ENCODE measurements at regions not wholly inside any gene's neighbourhood (a gene's known extent, or its start where the extent isn't known, plus 50 kb on each side); places are given as distances from the start of the nearest gene placed in this dataset.
A peak's percentile ranks its signal among the peaks of the same experiment; 100 is the strongest.
"Not testable (repeated sequence)": the region's sequence is repeated elsewhere in the genome, so short reads cannot be mapped to it uniquely, and the experiment has no call there.

- no peak for DNase-seq (ENCODE audit: low read depth in 2 of 2)
Observed at GRCh38 chr4:184907216-184907615, 81.4 kb upstream of the ACSL1 start.

DNA sequence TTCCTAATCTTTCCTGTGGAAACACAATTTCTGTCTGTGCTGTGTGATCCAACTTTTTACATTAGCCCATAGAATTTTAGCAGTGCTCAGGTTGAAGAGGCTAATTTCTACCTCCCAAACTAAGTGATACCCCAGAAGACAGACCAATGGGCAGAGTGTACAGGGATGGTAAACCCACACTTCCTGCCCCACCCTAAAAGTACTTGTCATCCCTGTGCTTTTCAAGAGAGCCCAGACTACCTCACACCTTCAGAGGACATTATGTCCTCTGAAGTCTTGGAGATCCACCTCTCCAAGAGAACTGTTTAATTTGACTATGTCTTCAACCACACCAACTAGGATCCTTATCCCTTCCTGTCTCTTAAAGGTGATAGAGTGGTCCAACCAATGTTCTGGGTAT lies 82.0 kb upstream of the ACSL1 start:
- no peak for DNase-seq (ENCODE audit: low read depth in 2 of 2)

DNA sequence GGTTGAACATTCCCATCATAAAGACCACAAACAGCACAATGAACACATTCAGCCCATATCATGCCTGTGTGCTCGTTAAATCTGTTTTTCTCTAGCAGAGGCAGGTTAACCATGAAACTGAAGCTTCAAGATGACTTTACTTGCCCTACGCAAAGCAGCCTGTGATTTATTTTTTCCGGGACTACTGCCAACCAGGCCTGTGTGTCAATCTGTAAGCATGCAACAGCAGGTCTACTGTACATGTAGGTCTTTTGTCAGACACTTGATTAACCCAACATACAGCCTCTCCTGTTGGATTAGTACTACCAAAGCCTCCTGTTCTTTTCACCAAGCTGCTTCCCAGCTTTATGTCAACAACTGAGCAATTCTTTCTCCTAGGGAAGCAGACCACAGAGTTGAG lies 85.5 kb upstream of the ACSL1 start:
- peak in 1 of 2 experiments; percentile 3 for DNase-seq (ENCODE audit: low read depth in 2 of 2)

- no peak for DNase-seq (ENCODE audit: low read depth in 2 of 2)
Observed at GRCh38 chr4:184913356-184914143, 87.8 kb upstream of the ACSL1 start.

DNA sequence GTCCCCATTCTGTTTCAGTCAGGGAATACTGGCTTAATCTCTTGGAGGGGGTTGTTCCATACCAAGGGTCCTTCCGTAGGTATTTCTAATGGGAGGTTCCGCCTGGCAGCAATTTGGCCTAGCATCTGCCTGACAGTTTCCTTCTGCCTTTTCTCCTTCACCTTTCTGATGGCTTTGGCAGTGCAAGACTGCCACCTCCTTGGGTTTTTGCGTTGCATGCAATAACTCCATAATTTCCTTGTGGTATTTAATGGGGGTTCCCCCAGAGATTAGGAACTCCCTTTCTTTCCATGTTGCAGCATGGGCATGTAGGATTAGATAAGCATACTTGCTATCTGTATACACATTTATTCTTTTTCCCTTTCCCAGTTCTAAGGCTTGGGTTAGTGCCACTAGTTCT lies 93.0 kb upstream of the ACSL1 start:
- DNase-seq (ENCODE audit: low read depth in 2 of 2), result not testable (repeated sequence)

DNA sequence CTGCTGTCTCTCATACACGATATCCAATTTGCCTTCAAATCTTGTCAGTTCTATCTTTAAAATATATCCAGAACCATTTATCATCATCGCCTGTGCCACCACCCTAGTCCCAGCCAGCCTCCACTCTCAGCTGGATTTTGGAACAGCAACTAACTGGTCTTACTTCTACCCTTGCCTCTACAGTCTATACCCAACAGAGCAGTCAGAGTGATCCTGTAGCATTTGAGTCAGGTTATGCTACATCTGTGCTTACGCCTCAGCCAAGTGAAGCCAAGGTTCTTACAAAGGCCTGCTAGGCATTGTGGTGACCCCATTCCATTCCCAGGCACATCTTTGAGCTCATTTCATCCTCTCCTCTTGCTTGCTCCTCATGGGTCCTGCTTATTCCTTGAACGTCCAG lies 95.7 kb upstream of the ACSL1 start:
- DNase-seq (ENCODE audit: low read depth in 2 of 2), result no peak

- no peak for DNase-seq (ENCODE audit: low read depth in 2 of 2)
Observed at GRCh38 chr4:184922301-184922700, 96.0 kb upstream of the HELT start.

DNA sequence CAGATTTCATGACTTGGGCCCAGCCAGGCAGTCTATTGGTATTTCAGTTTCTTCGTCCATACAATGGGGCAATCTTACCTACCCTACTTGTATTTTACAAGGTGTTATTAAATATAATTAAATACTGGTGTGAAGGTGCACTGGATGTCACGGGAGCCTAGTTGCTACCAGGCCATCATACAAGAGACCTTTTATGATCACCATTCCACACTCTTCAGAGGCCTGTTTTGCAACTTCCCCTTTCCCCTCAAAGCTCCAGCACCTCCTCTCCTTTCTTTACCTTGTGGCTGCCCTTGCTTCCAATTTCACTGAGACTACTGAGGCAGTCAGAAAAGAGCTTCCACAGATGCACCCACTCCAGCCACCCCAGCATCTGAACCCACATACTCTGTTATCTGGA lies 93.8 kb upstream of the HELT start:
- no peak for DNase-seq (ENCODE audit: low read depth in 2 of 2)

- DNase-seq (ENCODE audit: low read depth in 2 of 2), result no peak
Observed at GRCh38 chr4:184929476-184929875, 88.8 kb upstream of the HELT start.

DNA sequence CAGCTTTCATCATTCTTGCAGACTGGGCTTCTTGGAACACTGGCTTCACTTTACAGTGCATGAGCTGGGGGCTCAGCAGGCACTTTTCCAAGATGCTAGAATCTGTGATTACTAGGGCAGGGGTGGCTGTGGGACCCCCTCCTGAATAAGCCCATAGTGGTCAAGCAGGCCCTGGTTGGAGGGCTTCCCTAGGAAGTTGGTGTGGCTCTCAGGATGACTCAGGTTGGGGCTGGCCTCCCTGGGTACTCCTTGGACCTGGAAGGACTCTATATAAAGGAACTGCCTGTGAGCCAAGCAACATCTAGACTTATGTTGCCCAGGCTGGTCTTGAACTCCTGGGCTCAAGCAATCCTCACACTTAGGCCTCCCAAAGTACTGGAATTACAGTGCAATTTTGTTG lies 88.3 kb upstream of the HELT start:
- DNase-seq (ENCODE audit: low read depth in 2 of 2), result no peak

DNA sequence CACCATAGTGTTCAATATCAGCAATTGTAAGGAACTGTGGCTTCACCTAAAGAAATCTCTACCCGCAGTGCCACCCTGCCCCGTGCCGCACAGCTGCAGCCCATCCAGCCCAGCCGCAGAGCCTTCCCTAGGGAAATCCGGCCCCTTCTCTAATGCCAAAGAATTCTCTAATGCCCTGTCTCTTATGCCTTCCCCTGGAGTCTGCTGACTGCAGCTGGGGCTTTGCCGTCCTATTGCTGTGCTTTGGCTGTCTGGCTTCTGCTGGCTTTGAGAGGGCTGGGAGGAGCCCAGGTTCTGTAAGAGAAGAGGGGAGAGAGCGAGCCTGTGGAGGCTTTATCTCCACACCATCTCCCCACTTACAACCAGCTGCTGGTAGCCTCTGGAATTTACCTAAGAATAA lies 85.9 kb upstream of the HELT start:
- DNase-seq (ENCODE audit: low read depth in 2 of 2), result no peak

- DNase-seq (ENCODE audit: low read depth in 2 of 2), result no peak
Observed at GRCh38 chr4:184933311-184933710, 85.0 kb upstream of the HELT start.

DNA sequence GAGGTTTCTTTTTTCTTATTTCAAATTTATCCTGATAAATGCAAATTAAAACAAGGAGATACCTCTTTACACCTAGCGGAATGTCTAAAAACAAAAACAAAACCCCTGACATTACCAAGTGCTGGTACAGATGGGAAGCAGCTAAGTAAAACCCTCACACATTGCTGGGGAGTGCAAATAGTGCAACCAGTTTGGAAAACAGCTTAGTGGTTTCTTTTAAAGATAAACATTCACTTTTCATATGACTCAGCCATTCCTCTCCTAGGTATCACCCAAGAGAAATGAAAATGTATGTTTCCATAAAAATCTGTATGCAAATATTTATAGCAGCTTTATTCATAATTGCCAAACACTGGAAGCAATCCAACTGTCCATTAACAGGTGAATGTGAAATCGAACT lies 84.1 kb upstream of the HELT start:
- no peak for DNase-seq (ENCODE audit: low read depth in 2 of 2)

- no peak for DNase-seq (ENCODE audit: low read depth in 2 of 2)
Observed at GRCh38 chr4:184934961-184935360, 83.3 kb upstream of the HELT start.

GRCh38 chr4:184936071-184936470 lies 82.2 kb upstream of the HELT start:
- DNase-seq (ENCODE audit: low read depth in 2 of 2), result no peak

- no peak for DNase-seq (ENCODE audit: low read depth in 2 of 2)
Observed at GRCh38 chr4:184937030-184937710, 81.1 kb upstream of the HELT start.

DNA sequence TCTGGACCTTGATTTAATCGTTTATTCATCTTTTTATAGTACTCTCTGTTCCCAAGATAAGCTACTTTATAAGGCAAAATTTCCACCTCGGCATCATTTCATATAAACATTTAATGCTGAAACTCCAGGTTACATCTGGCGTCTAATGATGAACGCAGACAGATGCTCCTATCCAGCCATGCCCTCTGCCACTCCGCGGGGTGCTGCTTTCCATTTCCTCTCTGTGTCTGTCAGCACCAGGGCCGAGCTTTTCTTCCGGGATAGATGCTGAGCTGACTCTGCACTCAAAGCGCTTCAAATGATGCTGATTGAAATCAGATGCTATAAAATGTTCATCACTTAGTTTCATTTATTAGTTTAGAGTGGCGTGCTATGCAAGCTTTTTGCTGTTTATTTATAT lies 80.5 kb upstream of the HELT start:
- DNase-seq (ENCODE audit: low read depth in 2 of 2), result no peak

DNA sequence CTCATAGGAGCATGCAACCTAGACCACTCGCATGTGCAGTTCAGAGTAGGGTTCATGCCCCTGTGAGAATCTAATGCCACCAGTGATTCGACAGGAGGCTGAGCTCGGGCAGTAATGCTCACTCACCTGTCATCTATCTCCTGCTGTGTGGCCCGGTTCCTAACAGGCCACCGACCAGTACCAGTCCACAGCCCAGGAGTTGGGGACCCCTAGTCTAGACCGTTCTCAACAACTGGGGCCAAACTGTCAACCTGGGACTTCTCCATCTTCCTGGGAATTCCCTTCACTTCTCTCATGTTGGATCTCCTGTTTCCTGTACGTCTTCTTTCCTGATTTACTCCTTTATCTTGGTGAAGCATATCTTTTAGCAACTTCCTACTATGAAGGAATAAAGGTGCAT lies 79.4 kb upstream of the HELT start:
- DNase-seq (ENCODE audit: low read depth in 2 of 2), result no peak

- no peak for DNase-seq (ENCODE audit: low read depth in 2 of 2)
Observed at GRCh38 chr4:184939978-184940377, 78.3 kb upstream of the HELT start.

GRCh38 chr4:184940500-184940899 lies 77.8 kb upstream of the HELT start:
- no peak for DNase-seq (ENCODE audit: low read depth in 2 of 2)

DNA sequence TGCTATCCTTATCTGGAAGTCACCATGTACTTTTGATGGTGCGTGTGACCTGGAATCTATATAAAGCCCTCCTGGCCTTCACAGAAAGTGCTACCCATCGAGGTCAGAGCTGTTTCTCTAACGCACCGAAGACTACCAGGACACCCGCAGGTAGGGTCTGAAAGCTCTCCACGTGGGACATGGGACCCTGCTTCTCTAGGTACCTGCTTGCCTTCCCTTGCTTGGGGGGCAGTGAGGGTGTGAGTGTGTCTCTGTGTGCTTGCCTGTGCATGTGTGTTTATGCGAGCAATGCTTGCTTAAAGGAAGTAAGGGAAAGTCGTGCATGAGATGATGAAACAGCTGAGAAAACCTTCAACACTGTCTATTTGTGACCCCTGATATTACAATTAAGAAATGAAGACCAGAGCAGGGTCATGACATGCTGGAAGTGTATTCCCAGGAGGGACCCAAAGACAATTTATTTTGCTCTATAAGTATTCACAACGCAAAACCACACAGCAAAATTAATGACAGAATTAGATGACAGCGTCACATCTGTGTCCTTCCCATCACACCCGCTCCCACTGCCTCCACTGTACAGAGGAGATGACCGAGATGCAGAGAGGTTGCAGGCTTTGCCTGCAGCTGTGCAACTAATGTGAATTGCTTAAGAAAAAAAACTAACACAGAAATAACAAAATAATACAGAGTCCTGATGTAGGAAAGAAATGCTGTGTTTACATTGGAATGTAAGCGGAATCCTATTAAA lies 76.4 kb upstream of the HELT start:
- DNase-seq (ENCODE audit: low read depth in 2 of 2), result no peak

- no peak for DNase-seq (ENCODE audit: low read depth in 2 of 2)
Observed at GRCh38 chr4:184942444-184943425, 75.6 kb upstream of the HELT start.

All from stimulated activated CD4-positive, alpha-beta T cell treated with anti-CD3 and anti-CD28 coated beads, Interleukin-12 subunit alpha, Interleukin-12 subunit beta, amount 100 ng/mL, for 24 hours (primary cell).